Trophoblast cell (in vitro differentiated cells and primary cell): ENCODE measurements at regions not wholly inside any gene's neighbourhood (a gene's known extent, or its start where the extent isn't known, plus 50 kb on each side); places are given as distances from the start of the nearest gene placed in this dataset.
A peak's percentile ranks its signal among the peaks of the same experiment; 100 is the strongest.

Experiments
- DNase-seq, 2 donors: peaks; one replicate each; pipeline ENCODE4 v3.0.0-alpha.2; 2016
- H2AFZ ChIP-seq: 2 replicates; pipeline ENCODE4 v1.6.1; 2013; ENCODE audit warnings: low read length, moderate library complexity, mild to moderate bottlenecking; ENCODE audit not compliant: insufficient read depth, poor library complexity
- H2AK5ac ChIP-seq: 2 replicates; pipeline ENCODE4 v1.6.1; 2013; ENCODE audit warnings: mild to moderate bottlenecking, low read length
- H2BK120ac ChIP-seq: 2 replicates; pipeline ENCODE4 v1.6.1; 2013; ENCODE audit warnings: low read length, mild to moderate bottlenecking, moderate library complexity; ENCODE audit not compliant: insufficient read depth, poor library complexity
- H2BK12ac ChIP-seq: 2 replicates; pipeline ENCODE4 v1.6.1; 2013; ENCODE audit warnings: mild to moderate bottlenecking, low read length, moderate library complexity
- H2BK5ac ChIP-seq: 2 replicates; pipeline ENCODE4 v1.6.1; 2013; ENCODE audit warnings: low read length, low read depth, moderate library complexity, mild to moderate bottlenecking; ENCODE audit not compliant: poor library complexity
- H3K14ac ChIP-seq: 2 replicates; pipeline ENCODE4 v1.6.1; 2013; ENCODE audit warnings: mild to moderate bottlenecking, low read length
- H3K18ac ChIP-seq: 2 replicates; pipeline ENCODE4 v1.6.1; 2013; ENCODE audit warnings: mild to moderate bottlenecking, low read length
- H3K23ac ChIP-seq: 2 replicates; pipeline ENCODE4 v1.6.1; 2013; ENCODE audit warnings: low read length
- H3K27ac ChIP-seq: 2 replicates; pipeline ENCODE4 v1.5.1; 2013; ENCODE audit warnings: low read depth, mild to moderate bottlenecking, inconsistent platforms, low read length, moderate library complexity
- H3K27me3 ChIP-seq: 2 replicates; pipeline ENCODE4 v1.6.1; 2013; ENCODE audit warnings: inconsistent platforms, mild to moderate bottlenecking, low read length, moderate library complexity; ENCODE audit not compliant: insufficient read depth
- H3K36me3 ChIP-seq, 2 experiments: 1 replicate in 1 of 2; 2 replicates in 1 of 2; pipeline ENCODE4 v1.6.1; 2013; ENCODE audit warnings: low read length in 2 of 2, mild to moderate bottlenecking in 2 of 2, moderate library complexity in 1 of 2; ENCODE audit not compliant: insufficient read depth in 2 of 2, control insufficient read depth in 1 of 2
- H3K4ac ChIP-seq: 2 replicates; pipeline ENCODE4 v1.6.1; 2013; ENCODE audit warnings: low read depth, mild to moderate bottlenecking, low read length, moderate library complexity
- H3K4me1 ChIP-seq, 2 experiments: 1 replicate in 1 of 2; 2 replicates in 1 of 2; pipeline ENCODE4 v1.6.1; 2013; ENCODE audit warnings: low read length in 2 of 2, mild to moderate bottlenecking in 2 of 2, moderate library complexity in 1 of 2; ENCODE audit not compliant: insufficient read depth in 2 of 2, control insufficient read depth in 1 of 2
- H3K4me2 ChIP-seq: 2 replicates; pipeline ENCODE4 v1.6.1; 2013; ENCODE audit warnings: inconsistent platforms, mild to moderate bottlenecking, low read length, moderate library complexity
- H3K4me3 ChIP-seq: 2 replicates; pipeline ENCODE4 v1.5.1; 2013; ENCODE audit warnings: mild to moderate bottlenecking, low read depth, low read length, inconsistent platforms
- H3K79me1 ChIP-seq: one replicate; pipeline ENCODE4 v1.6.1; 2013; ENCODE audit warnings: low read length
- H3K79me2 ChIP-seq: 2 replicates; pipeline ENCODE4 v1.6.1; 2013; ENCODE audit warnings: low read length, mild to moderate bottlenecking; ENCODE audit not compliant: control insufficient read depth, insufficient read depth, poor library complexity
- H3K9ac ChIP-seq: 2 replicates; pipeline ENCODE4 v1.6.1; 2013; ENCODE audit warnings: mild to moderate bottlenecking, low read length
- H3K9me3 ChIP-seq: 2 replicates; pipeline ENCODE4 v1.6.1; 2013; ENCODE audit warnings: low read depth, mild to moderate bottlenecking, control low read depth, inconsistent platforms, low read length; ENCODE audit not compliant: insufficient read depth
- H4K12ac ChIP-seq: 2 replicates; pipeline ENCODE4 v1.6.1; 2013; ENCODE audit warnings: low read depth, mild to moderate bottlenecking, low read length, moderate library complexity
- H4K8ac ChIP-seq: 2 replicates; pipeline ENCODE4 v1.6.1; 2013; ENCODE audit warnings: low read depth, mild to moderate bottlenecking, low read length, moderate library complexity
- H4K91ac ChIP-seq: one replicate; pipeline ENCODE4 v1.6.1; 2013; ENCODE audit warnings: low read depth, mild to moderate bottlenecking, low read length, moderate library complexity
- WGBS: extraction: QIAGEN DNeasy Blood & Tissue Kit; methylation state at CpG from one replicate; pipeline ENCODE4 v1.1.7; 2013; ENCODE audit warnings: missing lambda C conversion rate; ENCODE audit not compliant: insufficient read length, insufficient coverage; ENCODE audit errors: extremely low coverage; 5-methylcytosine and 5-hydroxymethylcytosine counted together

DNA sequence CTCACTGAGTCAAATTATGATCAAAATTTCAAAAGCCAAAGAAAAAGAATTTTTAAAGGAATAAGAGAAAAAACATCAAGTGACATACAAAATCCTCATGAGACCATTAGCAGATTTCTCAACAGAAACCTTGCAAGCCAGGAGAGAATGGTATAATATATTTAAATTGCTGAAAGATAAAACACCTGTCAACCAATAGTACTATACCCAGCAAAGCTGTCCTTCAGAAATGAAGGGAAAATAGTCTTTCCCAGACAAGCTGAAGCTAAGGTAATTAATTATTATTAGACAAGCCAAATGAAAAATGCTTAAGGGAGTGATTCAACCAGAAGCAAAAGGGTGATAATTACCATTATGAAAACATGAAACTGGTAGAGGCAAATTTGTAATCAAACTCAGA lies 104.2 kb upstream of the TET2 start:
- no peak overlapping the region for H2BK12ac ChIP-seq
- H3K79me1 ChIP-seq, result no peaks in the 10 kb centered on the region
- no peaks in the 10 kb centered on the region for H3K36me3 ChIP-seq
- no peaks in the 10 kb centered on the region for H3K4me1 ChIP-seq
- H2AFZ ChIP-seq, result no peak overlapping the region
- H4K12ac ChIP-seq, result no peak overlapping the region
- no peaks in the 10 kb centered on the region for H3K27me3 ChIP-seq
- H3K4me3 ChIP-seq, result no peak overlapping the region
- no peak overlapping the region for H3K14ac ChIP-seq
- H3K9ac ChIP-seq, result no peak overlapping the region
- H3K4ac ChIP-seq, result no peak overlapping the region
- no peak overlapping the region for H2BK120ac ChIP-seq
- DNase-seq, result no peak
- no peak overlapping the region for H2BK5ac ChIP-seq
- no peaks in the 10 kb centered on the region for H3K9me3 ChIP-seq
- no peak overlapping the region for H3K4me2 ChIP-seq
- no peak overlapping the region for H3K23ac ChIP-seq
- no peak overlapping the region for H4K91ac ChIP-seq
- no peak overlapping the region for H2AK5ac ChIP-seq
- H4K8ac ChIP-seq, result no peak overlapping the region
- no peak overlapping the region for H3K18ac ChIP-seq
- no peaks in the 10 kb centered on the region for H3K79me2 ChIP-seq
- H3K27ac ChIP-seq, result no peak overlapping the region

DNA sequence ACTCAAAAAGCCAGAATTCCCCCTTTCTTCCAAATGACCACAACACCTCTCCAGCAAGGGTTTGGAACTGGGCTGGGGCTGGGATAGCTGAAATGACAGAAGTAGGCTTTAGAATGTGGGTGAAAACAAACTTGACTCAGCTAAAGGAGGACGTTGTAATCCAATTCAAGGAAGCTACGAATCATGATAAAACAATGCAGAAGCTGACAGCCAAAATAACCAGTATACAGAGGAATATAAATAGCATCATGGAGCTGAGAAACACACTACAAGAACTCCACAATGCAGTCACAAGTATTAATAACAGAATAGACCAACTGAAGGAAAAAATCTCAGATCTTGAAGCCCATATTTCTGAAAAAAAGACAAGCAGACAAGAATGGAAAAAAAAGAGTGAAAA lies 95.8 kb upstream of the TET2 start:
- H3K9me3 ChIP-seq, result peaks cover 5% of the 10 kb centered on the region
- no peak overlapping the region for H2BK12ac ChIP-seq
- no peak overlapping the region for H3K23ac ChIP-seq
- no peak overlapping the region for H2BK120ac ChIP-seq
- no peak overlapping the region for H3K4ac ChIP-seq
- no peak overlapping the region for H4K12ac ChIP-seq
- H3K4me2 ChIP-seq, result no peak overlapping the region
- no peak overlapping the region for H4K8ac ChIP-seq
- H2AFZ ChIP-seq, result no peak overlapping the region
- H3K36me3 ChIP-seq, result no peaks in the 10 kb centered on the region
- H2AK5ac ChIP-seq, result no peak overlapping the region
- H3K27me3 ChIP-seq, result no peaks in the 10 kb centered on the region
- no peak overlapping the region for H4K91ac ChIP-seq
- no peaks in the 10 kb centered on the region for H3K4me1 ChIP-seq
- no peak overlapping the region for H3K4me3 ChIP-seq
- no peak overlapping the region for H3K14ac ChIP-seq
- H2BK5ac ChIP-seq, result no peak overlapping the region
- no peak overlapping the region for H3K18ac ChIP-seq
- WGBS, result no CpG with 5 or more reads among the region's 2 CpGs
- H3K79me2 ChIP-seq, result no peaks in the 10 kb centered on the region
- H3K79me1 ChIP-seq, result no peaks in the 10 kb centered on the region
- DNase-seq, result no peak
- H3K27ac ChIP-seq, result no peak overlapping the region
- no peak overlapping the region for H3K9ac ChIP-seq

GRCh38 chr4:105057370-105058105 lies 89.1 kb upstream of the TET2 start:
- Histone ChIP-seq H4K8ac (no peak overlapping the region), H4K12ac (no peak overlapping the region), H3K27ac (no peak overlapping the region), H2AK5ac (no peak overlapping the region), H3K36me3 (no peaks in the 10 kb centered on the region), H3K79me2 (no peaks in the 10 kb centered on the region), H3K18ac (no peak overlapping the region), H3K9ac (no peak overlapping the region), H2BK12ac (no peak overlapping the region), H3K4me1 (peaks cover 0 to 3% of the 10 kb centered on the region in 2 experiments), H3K4ac (no peak overlapping the region), H3K27me3 (no peaks in the 10 kb centered on the region), H3K14ac (no peak overlapping the region), H3K4me3 (no peak overlapping the region), H3K4me2 (no peak overlapping the region), H4K91ac (no peak overlapping the region), H3K23ac (no peak overlapping the region), H2BK120ac (no peak overlapping the region), H3K79me1 (no peaks in the 10 kb centered on the region), H3K9me3 (no peaks in the 10 kb centered on the region), H2BK5ac (no peak overlapping the region), H2AFZ (no peak overlapping the region)
- WGBS, result no CpG with 5 or more reads among the region's 5 CpGs
- DNase-seq, result peak in 1 of 2 donors; percentile 31

DNA sequence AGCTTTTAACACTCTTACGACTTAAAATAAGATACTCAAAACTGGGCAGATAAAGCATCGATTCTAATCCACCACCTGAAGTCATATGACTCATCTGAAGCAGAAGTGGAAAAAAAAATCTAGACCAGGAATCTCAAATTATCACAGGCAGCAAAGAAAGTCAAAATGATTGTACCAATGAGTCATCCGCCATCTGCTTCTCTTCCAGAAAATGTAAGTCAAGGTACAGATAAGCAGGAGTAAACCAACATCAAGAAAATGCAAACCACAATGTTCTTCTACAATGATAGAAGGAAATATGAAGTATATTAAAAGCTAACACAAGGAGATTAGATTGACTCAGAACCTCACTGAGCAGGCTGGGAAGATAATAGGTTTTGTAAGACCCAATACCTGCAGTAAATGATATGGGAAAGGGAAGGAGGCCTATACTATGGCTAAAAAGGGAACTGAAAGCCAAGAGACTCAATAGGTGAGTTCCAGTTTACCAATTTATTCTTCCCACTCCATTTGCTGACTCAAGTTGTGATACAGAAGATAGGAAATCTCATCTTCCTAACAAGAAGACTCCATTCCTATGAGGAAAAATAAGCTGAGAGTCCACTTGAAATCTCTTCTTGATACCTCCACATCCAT lies 88.4 kb upstream of the TET2 start:
- Histone ChIP-seq H2BK5ac (no peak overlapping the region), H2AFZ (no peak overlapping the region), H3K9ac (no peak overlapping the region), H3K14ac (no peak overlapping the region), H3K79me2 (no peaks in the 10 kb centered on the region), H4K8ac (no peak overlapping the region), H3K27ac (peak overlapping the region; percentile 47), H3K36me3 (no peaks in the 10 kb centered on the region), H3K27me3 (no peaks in the 10 kb centered on the region), H3K9me3 (no peaks in the 10 kb centered on the region), H4K12ac (no peak overlapping the region), H3K4ac (no peak overlapping the region), H3K18ac (no peak overlapping the region), H3K4me3 (no peak overlapping the region), H2BK12ac (no peak overlapping the region), H3K4me2 (no peak overlapping the region), H2BK120ac (no peak overlapping the region), H2AK5ac (no peak overlapping the region), H4K91ac (no peak overlapping the region), H3K23ac (no peak overlapping the region), H3K79me1 (no peaks in the 10 kb centered on the region), H3K4me1 (peaks cover 0 to 3% of the 10 kb centered on the region in 2 experiments)
- DNase-seq, result peak; percentile 40 to 78
- no CpG with 5 or more reads among the region's 3 CpGs for WGBS
